ENCODE measurements at regions not wholly inside any gene's neighbourhood (a gene's known extent, or its start where the extent isn't known, plus 50 kb on each side); places are given as distances from the start of the nearest gene placed in this dataset.
"Not testable (repeated sequence)": the region's sequence is repeated elsewhere in the genome, so short reads cannot be mapped to it uniquely, and the experiment has no call there.

DNA sequence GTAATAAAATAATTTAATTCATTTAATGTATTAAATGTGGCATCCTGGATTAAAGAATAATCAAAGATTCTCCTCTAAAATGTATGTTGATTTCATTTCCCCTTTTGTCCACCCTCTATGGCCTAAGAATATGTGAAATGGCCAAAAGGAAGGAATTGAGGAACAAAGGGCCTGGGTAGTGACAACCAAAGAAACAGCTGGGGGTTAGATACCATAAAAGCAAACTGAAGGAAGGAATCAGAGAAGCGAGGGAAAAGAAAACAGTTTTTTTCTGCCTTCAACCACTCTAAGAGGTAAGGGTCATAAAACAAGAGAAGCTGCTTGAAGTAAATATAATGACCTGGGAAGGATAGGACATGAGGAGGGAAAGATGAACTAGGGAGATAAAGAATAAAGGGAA lies 139.3 kb downstream of the FAM76B start:
- DNase-seq = no peak

GRCh38 chr11:95647871-95648270 lies 141.7 kb downstream of the FAM76B start:
- no peak for DNase-seq

GRCh38 chr11:95647355-95647754 lies 142.2 kb downstream of the FAM76B start:
- DNase-seq = no peak

DNA sequence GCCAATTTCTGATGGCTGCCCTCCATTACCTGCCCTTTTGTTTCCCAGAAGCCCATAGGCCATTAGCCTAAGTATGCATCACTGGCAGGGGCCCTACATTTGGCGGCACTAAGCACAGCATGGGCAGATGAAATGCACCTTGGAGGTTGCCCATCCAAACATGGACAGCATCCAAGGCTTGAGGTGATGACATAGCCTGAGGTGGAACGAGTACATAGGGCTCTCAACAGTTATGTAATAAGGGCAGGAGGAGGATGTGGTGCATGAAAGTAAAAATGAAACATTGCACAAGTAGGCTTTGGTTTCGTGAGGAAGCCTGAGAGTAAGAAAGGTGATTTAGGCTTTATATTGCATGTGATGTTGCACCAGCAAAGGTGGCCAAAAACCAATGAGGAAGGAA lies 148.1 kb downstream of the FAM76B start:
- DNase-seq = no peak

DNA sequence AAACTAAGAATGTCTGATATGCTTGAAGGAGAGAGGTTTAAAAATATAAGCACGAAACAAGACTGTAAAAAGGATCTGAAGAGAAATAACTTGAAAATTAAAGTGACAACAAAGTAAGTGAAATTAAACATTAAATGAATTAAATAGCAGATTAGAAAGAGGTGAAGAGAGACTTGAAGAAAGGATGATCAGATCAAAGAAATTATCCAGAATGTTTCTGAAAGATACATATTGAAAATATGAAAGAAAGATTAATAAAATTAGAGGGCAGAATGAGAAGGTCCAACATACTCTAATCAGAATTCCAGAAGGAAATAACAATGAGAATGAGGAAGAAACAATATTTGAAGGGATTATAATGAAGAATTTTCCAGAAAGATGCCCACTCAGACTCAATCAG lies 151.1 kb downstream of the FAM76B start:
- no peak for DNase-seq

DNA sequence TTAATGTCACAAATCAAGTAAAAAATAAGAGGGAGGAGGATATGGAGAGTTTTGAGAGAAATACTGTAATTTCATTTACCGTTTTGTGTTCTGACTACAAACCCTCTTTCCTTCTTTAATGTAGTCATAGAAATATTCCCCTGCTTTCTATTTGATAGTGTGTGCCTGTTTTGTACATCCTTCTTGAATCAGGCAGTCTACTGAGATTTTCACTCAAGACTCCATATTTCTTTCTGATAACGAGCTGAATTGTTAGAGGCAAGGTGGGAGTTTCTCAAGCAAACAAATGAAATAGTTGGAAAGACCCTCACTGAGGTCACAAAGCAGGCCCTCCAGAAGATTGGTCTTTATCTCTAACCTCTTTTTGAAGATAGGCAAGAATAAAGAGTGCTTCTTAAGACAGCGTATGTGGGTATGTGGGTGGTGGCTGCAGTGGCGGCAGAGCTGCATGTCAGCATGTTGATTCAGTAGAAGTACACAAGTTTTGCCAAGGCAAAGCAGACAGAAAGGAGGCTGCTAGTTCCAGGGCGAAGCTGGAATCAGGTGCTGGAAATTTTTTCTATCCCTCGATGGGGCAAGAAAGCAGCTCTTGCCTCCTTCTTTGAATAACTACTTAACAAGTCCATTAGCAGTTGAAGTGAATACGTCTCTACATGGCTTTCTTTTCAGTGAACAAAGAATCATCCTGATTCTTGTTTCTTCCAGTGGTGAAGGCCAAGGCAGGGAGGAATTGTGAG lies 164.2 kb downstream of the FAM76B start:
- peak in 6 of 56 donors; percentile 1 to 4 (median 2) for DNase-seq

DNA sequence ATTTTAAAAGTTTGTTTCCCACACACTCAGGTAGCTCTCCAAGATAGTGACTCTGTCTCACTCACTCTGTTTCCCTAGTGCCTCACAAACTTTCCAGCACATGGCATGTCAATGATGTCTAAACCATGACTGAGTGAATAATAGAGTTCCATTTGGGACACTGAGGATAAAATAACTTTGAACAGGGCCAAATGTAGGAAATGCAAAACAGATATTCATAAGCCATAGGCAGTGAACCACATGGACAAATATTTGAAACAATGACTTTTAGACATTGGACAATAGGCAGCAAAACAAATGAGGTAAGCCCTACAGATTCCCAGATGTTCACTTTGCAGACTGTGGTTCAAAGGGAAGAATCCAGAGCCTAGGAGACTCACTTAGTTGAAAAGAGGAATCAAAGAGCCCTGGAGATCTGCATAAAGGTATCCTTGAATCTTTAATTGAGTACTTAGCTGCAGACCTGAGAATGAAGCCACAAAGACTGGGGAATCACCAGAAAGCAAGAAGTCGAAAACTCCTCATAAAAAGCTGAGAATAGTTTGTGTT lies 173.3 kb downstream of the FAM76B start:
- no peak for DNase-seq

GRCh38 chr11:95611827-95612226 lies 177.8 kb downstream of the FAM76B start:
- DNase-seq = no peak

GRCh38 chr11:95610185-95610584 lies 179.4 kb downstream of the FAM76B start:
- DNase-seq = not testable (repeated sequence)

DNA sequence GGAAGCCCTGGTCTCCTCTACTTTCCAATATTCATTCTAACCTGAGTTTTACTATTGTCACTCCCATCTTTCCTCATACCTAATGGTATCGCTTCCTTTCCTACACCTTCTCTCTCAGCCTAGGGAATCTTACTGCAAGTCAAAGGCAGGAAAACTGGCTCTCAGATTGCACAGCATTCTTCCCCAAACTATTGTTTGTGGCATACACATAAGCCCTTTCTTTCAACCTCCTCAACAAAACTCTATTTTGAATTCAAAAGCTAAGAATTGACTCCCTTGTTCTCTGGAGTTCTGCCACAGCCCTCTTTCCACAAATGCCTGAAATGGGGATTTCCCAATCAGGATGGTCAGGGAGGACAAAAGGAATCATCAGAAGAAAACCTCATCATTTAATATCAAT lies 181.5 kb downstream of the FAM76B start:
- DNase-seq = no peak

DNA sequence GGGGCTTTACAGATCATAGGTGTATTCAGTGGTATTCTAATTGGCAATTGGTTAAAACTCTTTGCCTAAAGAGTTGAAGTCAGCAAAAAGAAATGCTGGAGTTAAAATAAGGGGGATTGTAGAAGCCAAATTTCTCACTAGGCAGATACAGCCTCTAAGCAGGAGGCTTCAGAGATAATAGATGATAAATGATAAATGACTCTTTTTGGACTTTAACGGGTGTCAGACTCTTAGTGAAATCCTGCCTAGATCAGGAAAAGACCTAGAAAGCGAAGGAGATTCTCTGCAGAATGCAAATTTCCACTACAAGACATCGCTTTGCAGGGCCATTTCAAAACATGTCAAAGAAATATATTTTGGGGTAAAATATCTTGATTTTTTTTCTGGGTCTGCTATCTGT lies 182.8 kb downstream of the FAM76B start:
- no peak for DNase-seq

- DNase-seq = no peak
Observed at GRCh38 chr11:95605271-95605940, 184.2 kb downstream of the FAM76B start.

DNA sequence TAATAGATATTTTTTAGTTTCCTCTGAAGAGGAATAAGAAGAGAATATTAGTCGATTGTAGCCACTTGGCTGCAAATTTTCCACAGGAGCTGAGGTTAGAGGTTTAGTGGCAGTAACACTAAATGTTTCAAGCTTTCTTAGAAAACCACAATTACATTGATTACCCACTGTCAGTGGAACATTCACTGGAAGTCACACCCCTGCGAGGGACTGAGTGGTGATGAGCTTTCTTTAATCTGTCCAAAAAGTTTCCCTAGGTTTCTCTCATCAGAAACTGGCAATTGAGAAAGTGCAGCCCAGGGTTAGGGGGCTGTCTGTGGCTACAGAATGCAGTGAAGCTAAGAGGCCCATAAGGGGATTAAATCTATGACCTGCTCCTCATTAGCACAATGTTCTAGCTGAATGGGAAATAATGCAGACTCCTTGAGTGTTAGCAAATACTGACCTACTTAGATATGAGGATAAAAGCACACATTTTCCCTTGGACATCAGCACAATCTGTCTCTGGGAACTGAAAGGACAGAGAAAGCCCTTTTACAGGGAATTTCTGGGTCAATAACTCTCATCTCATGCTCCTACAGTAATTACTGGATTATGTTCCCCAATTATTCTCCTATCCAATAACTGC lies 189.5 kb downstream of the FAM76B start:
- no peak for DNase-seq

GRCh38 chr11:95595973-95596489 lies 193.6 kb downstream of the FAM76B start:
- no peak for DNase-seq

- no peak for DNase-seq
Observed at GRCh38 chr11:95595541-95595940, 194.0 kb downstream of the FAM76B start.

DNA sequence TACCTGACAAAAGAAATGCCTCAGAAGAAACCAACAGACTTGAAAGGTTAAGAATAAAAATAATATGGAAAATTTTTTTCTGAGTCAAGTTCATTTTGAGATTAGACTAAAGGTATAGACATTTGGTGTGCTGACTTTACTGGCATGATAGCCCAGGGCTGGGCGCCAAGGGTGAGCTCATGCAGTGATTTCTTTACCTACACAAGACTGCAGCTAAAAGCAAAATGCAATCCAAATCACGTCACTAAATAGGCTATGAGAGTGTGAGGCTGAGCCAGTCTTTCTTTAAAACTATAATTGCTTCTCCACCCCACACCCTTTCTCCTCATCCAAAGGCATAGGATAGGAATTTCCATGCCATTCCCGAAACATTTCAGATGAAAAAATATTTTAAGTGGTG lies 196.5 kb downstream of the FAM76B start:
- no peak for DNase-seq

GRCh38 chr11:95592471-95592870 lies 197.1 kb downstream of the FAM76B start:
- DNase-seq = no peak

GRCh38 chr11:95589893-95590612 lies 199.5 kb downstream of the FAM76B start:
- DNase-seq = no peak

DNA sequence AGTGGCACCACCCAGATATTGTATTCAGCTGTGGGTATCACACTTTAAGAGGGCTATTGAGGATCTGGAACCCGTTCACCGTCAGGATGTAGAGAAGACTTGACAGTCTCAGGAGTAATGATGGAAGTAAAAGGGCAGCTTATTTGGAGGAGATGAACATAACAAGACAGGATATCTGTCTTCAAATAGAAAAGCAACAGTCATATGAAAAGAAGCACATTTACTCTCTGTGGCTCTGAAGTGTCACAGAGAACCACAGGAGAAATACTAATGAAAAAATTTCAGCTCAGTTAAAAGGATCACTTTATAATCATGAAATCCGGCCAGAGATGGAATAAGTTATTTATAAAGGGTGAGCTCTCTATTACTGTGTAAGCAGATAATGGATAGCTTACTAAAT lies 200.8 kb downstream of the FAM76B start:
- no peak for DNase-seq

GRCh38 chr11:95586661-95587060 lies 202.9 kb downstream of the FAM76B start:
- DNase-seq = no peak

DNA sequence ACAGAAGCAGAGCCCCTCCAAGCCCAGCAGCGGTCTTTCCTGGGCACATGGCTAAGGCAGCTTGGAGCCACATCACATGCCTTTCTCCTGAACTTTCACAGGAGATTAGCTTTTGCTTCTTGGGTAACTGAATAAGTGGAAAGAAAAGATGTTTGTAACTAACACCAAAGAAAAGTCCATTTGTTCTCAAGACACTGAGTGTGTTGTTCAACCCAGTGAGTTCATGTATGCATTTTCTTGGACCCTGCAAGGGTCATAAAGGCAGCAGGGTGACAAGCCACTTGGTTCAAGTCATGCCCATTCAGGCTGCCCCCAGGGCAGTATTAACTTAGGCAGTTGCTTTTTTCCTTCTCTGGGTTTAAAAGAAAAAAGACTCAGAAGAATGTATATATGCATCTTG lies 203.4 kb downstream of the FAM76B start:
- DNase-seq = no peak

GRCh38 chr11:95585752-95586077 lies 203.9 kb downstream of the FAM76B start:
- DNase-seq = no peak

Data from amygdala (tissue), 56 donors.